Stimulated activated naive CD8-positive, alpha-beta T cell treated with anti-CD3 and anti-CD28 coated beads, Interleukin-15, Interleukin-2, amounts not matched to agents 100 ng/mL and 50 ng/mL, for 24 hours (primary cell): ENCODE measurements at regions not wholly inside any gene's neighbourhood (a gene's known extent, or its start where the extent isn't known, plus 50 kb on each side); places are given as distances from the start of the nearest gene placed in this dataset.

Experiments
- H3K27ac Mint-ChIP-seq: one replicate; pipeline ENCODE4 v1.8.0; 2021; ENCODE audit warnings: mild to moderate bottlenecking, mixed read lengths
- H3K27me3 Mint-ChIP-seq: one replicate; pipeline ENCODE4 v1.8.0; 2021; ENCODE audit warnings: mixed read lengths
- H3K36me3 Mint-ChIP-seq: one replicate; pipeline ENCODE4 v1.8.0; 2021; ENCODE audit warnings: low read depth, mixed read lengths
- H3K4me1 Mint-ChIP-seq: one replicate; pipeline ENCODE4 v1.8.0; 2021; ENCODE audit warnings: low read depth, mixed read lengths
- H3K4me3 Mint-ChIP-seq: one replicate; pipeline ENCODE4 v1.8.0; 2021; ENCODE audit warnings: mild to moderate bottlenecking, mixed read lengths
- H3K9me3 Mint-ChIP-seq: one replicate; pipeline ENCODE4 v1.8.0; 2021; ENCODE audit warnings: mixed read lengths

DNA sequence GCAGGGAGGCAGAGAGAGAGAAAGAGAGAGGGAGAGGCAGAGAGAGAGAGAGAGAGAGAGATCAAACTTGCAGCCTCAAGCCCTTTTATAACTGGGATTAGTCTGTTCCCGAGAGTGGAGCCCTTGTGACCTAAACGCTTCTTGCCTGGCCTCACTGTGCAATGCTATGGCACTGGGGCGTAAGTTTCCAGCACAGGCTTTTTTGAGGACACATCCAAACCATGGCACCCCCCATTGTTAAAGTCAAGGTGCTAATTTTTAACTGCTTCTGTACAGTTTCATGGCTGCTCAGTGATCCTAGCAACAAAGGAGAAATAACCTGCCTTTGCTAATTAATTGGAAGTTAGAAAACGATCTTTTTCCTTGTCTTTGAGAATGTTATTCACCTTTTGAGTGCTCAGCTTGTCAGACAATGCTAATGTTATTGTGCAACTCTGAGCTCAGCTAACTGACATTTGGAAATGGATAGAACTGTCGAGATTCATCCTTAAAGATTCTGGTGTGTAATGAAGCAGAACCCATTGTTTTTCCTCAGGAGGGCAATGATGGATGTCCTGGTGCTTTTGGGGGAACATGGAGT, 268.4 kb downstream of the GLRX3 start:
- H3K27me3 Mint-ChIP-seq: no peaks in the 10 kb centered on the region
- no peak overlapping the region for H3K27ac Mint-ChIP-seq
- H3K36me3 Mint-ChIP-seq: no peaks in the 10 kb centered on the region
- H3K9me3 Mint-ChIP-seq: no peaks in the 10 kb centered on the region
- no peak overlapping the region for H3K4me3 Mint-ChIP-seq
- no peaks in the 10 kb centered on the region for H3K4me1 Mint-ChIP-seq

DNA sequence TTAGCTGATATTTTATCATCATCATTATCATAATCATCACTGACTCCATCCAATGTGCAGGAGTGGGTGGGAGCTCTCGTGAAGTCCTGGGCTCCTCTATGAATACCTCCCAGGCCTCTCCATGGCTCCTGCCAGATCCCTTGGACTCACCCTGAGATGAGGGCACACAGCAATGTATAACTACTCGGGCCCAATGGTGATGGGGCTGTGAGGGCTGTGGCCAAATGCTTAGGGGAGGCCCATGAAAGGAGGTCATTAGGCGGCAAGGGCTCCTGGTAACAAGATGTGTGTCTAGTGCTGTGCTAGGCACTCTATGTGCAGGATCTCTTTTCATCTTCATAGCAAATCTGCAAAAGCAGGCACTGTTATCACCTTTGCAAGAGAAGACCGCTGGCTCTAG, 270.9 kb downstream of the GLRX3 start:
- Mint-ChIP-seq H3K4me1 (no peaks in the 10 kb centered on the region), H3K27me3 (no peaks in the 10 kb centered on the region), H3K27ac (no peak overlapping the region), H3K9me3 (no peaks in the 10 kb centered on the region), H3K4me3 (no peak overlapping the region), H3K36me3 (no peaks in the 10 kb centered on the region)

DNA sequence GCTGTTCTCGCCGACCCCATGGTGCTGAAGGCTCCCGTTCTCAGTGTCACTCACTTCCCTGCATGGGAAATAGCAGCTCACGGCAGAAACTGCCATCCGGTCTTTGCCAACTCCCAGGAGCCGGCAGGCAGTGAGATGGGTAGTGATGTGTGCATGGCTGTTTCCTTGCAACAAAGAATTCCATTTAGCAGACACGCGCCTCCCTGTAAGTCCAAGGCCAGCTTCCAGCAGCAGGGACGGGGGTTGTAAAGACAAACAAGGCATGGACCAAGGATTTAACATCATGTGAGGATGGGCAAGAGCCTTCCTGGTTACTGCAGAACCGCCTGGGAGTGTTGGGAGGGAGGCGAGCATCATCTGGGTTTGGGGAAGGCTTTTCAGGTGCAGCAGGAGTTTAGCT, 273.1 kb downstream of the GLRX3 start:
- H3K36me3 Mint-ChIP-seq: no peaks in the 10 kb centered on the region
- no peaks in the 10 kb centered on the region for H3K9me3 Mint-ChIP-seq
- no peaks in the 10 kb centered on the region for H3K4me1 Mint-ChIP-seq
- no peak overlapping the region for H3K27ac Mint-ChIP-seq
- H3K27me3 Mint-ChIP-seq: no peaks in the 10 kb centered on the region
- no peak overlapping the region for H3K4me3 Mint-ChIP-seq

DNA sequence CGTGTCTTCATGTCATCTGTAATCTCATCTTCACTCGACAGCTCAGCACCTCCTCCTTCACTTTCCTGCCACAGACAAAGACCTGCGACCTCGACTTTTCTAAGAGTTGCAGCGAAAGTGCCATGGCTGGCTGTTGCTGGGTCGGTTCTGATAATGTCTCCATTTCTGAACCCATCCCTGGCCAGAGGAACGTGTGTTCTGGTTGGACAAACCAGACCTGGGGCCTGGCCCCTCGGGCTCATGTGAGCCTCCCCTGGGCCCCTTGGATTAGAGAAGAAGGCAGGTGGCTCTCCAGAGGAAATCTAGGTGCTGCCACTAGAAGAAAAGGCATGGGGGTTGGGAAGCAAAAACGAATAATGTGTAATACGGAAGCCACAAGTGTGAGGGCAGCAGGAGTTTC, 273.7 kb downstream of the GLRX3 start:
- no peaks in the 10 kb centered on the region for H3K9me3 Mint-ChIP-seq
- H3K36me3 Mint-ChIP-seq: no peaks in the 10 kb centered on the region
- H3K27ac Mint-ChIP-seq: no peak overlapping the region
- H3K4me3 Mint-ChIP-seq: no peak overlapping the region
- H3K4me1 Mint-ChIP-seq: no peaks in the 10 kb centered on the region
- H3K27me3 Mint-ChIP-seq: no peaks in the 10 kb centered on the region

DNA sequence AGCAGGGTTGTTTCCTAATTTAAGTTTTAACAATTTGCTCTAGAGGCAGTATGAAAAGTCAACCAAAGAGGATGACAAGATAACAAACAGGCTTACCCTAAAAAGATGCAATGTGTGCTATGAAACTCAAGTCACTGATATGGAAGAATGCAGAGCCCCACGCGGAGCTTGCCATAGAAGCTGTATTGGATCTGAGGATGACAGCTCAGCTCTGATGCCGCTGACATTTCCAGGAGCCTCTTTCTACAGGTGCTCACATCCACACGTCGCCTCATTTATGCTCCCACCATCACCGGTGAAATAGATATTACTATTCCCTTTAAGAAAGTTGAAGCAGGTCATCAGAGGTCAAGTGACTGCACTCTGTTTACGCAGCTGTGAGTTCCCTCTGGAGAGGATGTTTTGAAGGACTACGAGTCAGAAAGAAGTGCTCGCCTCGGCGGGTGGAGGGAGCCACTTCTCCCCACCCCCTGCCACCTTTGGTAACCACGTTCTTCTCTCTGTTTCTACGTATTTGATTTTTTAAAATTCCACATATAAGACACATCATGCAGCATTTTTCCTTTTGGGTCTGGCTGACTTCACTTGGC, 275.4 kb downstream of the GLRX3 start:
- no peaks in the 10 kb centered on the region for H3K4me1 Mint-ChIP-seq
- H3K36me3 Mint-ChIP-seq: no peaks in the 10 kb centered on the region
- no peaks in the 10 kb centered on the region for H3K9me3 Mint-ChIP-seq
- H3K4me3 Mint-ChIP-seq: no peak overlapping the region
- H3K27me3 Mint-ChIP-seq: peaks cover 8% of the 10 kb centered on the region
- H3K27ac Mint-ChIP-seq: no peak overlapping the region

DNA sequence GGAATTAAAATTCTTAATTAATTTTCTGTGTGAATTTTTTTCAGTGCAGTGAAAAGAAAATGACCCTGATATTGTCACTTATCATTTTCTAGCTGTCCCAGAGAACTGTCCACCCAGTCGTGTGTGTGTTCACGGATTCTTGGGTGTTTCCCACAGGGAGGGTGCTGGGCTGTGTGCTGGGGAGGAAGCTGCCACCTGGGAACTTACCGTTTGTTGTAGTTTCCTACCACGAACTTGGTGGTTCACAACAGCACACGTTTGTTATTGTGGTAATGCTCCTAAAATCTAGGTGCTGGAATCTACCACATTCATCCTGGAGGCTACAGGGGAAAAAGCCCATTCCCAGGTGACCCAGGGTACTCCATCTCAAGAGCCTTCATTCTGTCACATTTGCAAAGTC, 276.1 kb downstream of the GLRX3 start:
- Mint-ChIP-seq H3K4me1 (no peaks in the 10 kb centered on the region), H3K36me3 (no peaks in the 10 kb centered on the region), H3K9me3 (no peaks in the 10 kb centered on the region), H3K4me3 (no peak overlapping the region), H3K27me3 (peaks cover 14% of the 10 kb centered on the region), H3K27ac (no peak overlapping the region)

DNA sequence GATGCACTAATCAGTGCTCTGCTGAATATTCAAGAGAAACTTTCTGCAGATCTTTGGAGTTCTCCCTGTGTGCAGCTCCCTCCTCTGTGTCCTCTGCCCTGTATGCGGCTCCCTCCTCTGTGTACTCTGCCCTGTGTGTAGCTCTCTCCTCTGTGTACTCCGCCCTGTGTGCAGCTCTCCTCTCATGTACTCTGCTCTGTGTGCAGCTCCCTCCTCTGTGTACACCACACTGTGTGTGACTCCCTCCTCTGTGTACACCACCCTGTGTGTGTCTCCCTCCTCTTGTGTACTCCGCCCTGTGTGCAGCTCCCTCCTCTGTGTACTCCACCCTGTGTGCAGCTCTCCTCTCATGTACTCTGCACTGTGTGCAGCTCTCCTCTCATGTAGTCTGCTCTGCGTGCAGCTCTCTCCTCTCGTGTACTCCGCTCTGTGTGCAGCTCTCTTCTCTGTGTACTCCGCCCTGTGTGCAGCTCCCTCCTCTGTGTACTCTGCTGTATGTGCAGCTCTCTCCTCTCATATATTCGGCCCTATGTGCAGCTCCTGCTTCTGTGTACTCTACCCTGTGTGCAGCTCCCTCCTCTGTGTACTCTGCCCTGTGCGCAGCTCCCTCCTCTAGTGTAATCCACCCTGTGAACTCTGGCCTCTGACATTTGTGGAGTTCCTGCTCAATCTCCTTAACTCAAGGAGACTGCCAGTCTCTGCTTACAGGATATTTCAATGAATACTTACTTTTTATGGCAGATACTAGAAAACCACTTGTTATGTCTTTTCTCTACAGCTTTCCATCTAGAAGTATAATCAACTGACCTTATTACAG, 280.4 kb downstream of the GLRX3 start:
- no peaks in the 10 kb centered on the region for H3K36me3 Mint-ChIP-seq

DNA sequence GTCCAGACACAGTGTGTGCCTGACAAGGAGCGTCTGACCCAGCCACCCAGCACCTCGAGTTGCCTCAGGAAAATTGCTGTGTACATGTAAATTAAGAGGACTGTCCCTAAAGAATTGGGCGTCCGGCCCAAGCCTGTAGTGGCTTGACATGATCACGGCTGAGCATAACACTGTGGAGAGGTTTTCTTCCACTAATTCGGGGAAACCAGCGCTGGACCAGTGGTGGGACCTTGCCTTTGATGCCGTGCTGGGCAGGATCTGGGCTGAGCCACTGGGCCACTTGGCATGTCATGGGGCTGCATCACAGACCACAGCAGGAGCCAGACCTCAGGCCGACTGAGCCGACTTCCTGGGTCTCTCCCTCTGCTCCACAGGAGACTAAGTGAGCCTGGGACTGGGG, 282.5 kb downstream of the GLRX3 start:
- H3K9me3 Mint-ChIP-seq: no peaks in the 10 kb centered on the region
- no peak overlapping the region for H3K27ac Mint-ChIP-seq
- no peaks in the 10 kb centered on the region for H3K4me1 Mint-ChIP-seq
- H3K36me3 Mint-ChIP-seq: no peaks in the 10 kb centered on the region
- H3K27me3 Mint-ChIP-seq: peaks cover 19% of the 10 kb centered on the region
- H3K4me3 Mint-ChIP-seq: no peak overlapping the region

More for the DNA sequence above, 280.4 kb downstream of the GLRX3 start:
- H3K9me3 Mint-ChIP-seq: no peaks in the 10 kb centered on the region
- no peaks in the 10 kb centered on the region for H3K4me1 Mint-ChIP-seq
- H3K4me3 Mint-ChIP-seq: no peak overlapping the region
- H3K27me3 Mint-ChIP-seq: peaks cover 17% of the 10 kb centered on the region
- no peak overlapping the region for H3K27ac Mint-ChIP-seq

DNA sequence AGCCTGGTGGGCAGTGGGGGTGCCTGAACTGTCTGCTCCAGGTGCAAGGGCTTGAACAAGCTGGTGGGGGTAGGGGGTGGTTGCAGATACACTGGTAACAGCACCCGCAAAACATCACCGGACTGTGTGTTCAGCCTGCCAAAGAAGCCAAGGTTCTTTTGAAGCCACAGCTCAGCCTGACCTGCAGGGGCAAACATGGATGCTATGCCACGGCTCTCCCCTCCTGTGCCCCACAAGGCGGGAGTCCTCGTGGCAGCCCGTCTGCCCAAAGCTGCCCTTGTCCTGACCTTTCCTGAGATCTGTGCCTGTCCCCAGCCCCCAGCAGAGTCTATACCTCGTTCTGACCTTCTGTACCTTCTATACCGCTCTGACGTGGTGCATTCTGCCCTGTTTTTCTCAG, 285.7 kb downstream of the GLRX3 start:
- Mint-ChIP-seq H3K36me3 (no peaks in the 10 kb centered on the region), H3K27ac (no peak overlapping the region), H3K4me1 (no peaks in the 10 kb centered on the region), H3K9me3 (no peaks in the 10 kb centered on the region), H3K27me3 (peaks cover 8% of the 10 kb centered on the region), H3K4me3 (no peak overlapping the region)

DNA sequence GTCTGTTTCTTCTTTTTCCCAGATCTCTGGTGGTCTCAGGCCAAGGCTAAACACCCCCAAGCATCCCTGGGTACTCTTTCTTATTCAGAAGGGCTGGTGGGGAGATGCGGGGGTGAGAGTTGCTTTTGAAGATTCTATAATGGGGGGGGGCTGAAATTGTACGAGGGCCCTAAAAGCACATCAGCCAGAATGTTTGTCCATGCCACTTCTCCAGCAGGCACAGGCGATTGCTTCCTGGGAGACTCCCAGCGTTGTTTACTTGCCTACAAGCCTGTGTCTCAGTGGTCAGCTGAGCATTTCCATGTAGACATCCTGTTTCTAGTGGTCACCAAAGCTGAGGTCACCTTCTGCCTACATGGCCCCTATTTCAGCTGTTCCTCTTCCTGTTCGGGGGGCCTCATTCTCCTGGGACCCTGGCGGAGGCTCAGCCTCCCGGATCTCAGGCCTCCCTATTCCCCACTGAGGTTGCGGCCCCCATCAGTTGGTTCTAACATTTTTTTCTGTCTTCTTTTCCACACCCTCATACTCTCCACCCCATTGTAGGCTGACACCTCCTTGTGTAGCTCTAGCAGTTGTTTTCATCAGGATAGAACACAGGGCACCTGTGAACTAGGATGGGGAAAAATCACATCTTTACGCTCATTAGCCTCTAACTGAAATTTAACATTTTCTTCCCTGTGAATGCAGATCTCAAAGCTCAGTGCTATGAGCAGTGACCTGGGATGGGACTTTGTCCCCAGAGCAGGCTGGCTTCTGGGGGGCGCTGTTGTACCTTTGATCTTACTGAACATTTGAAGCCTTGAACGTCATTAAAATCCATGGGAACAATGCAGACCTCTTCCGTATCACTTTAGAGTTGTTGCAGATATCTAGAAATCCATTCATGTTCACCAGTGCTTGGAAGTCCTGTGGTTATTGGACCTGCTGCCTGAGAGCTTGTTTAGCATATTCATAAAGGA, 286.5 kb downstream of the GLRX3 start:
- Mint-ChIP-seq H3K4me1 (no peaks in the 10 kb centered on the region), H3K4me3 (no peak overlapping the region), H3K27ac (no peak overlapping the region), H3K36me3 (no peaks in the 10 kb centered on the region), H3K27me3 (peaks cover 3% of the 10 kb centered on the region), H3K9me3 (no peaks in the 10 kb centered on the region)

DNA sequence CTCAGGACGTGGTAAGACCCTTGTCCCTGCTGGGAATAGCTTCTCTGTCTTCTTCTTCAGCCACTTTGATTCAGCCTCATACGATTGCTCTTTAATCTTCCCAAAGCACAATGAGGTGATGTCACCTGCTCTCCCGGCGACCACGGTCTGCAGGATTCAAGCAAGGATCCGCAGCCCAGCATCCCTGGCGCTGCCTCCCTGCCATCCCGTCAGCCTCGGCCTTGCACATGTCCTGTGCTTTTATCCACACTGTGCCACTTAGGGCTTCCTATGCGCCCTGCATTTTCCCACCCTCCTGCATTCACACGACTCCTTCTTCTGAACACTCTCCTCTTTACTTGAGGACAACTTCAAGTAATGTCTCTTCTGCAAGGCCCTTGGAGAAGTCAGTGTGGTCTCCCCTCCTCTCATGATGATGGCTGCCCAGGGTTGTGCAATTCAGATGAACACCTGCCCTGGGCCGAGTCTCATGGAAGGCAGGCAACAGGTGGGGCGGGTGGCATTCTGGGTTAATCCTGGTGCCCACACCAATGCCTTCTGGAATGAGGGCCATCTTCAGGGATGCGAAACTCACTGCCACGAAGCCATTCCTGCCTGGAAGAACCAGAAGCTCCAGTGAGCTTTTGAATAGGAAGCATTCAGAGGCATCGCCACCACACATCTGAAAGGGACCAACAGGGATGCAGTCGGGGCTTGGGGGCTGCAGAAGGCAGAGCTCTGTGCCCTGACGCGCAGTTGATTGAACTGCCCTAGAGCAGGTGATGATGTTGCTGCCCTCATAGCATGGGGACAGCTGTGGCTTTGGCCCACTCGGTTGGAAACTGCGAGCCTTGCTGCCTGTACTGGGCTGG, 287.5 kb downstream of the GLRX3 start:
- H3K9me3 Mint-ChIP-seq: no peaks in the 10 kb centered on the region
- no peaks in the 10 kb centered on the region for H3K4me1 Mint-ChIP-seq
- H3K27me3 Mint-ChIP-seq: peaks cover 3% of the 10 kb centered on the region
- no peaks in the 10 kb centered on the region for H3K36me3 Mint-ChIP-seq
- no peak overlapping the region for H3K4me3 Mint-ChIP-seq
- no peak overlapping the region for H3K27ac Mint-ChIP-seq

DNA sequence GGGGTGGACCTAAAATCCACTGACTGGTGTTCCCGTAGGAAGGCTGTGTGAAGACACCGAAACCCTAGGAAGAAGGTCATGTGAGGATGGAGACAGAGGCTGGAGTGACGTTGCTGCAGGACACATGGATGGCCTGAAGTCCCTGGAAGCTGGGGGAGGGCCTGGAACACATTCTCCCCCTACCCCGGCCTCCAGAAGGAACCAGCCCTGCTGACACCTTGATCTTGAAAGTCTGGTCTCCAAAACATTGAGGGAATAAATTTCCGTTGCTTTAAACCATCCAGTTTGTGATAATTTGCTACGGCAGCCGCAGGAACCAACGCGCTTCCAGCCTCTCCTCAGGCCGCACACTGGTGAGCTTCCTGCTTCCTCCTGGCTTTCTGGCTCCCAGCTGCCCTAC, 288.2 kb downstream of the GLRX3 start:
- no peaks in the 10 kb centered on the region for H3K36me3 Mint-ChIP-seq
- no peaks in the 10 kb centered on the region for H3K4me1 Mint-ChIP-seq
- H3K4me3 Mint-ChIP-seq: no peak overlapping the region
- H3K27ac Mint-ChIP-seq: no peak overlapping the region
- no peaks in the 10 kb centered on the region for H3K9me3 Mint-ChIP-seq
- H3K27me3 Mint-ChIP-seq: peaks cover 3% of the 10 kb centered on the region

DNA sequence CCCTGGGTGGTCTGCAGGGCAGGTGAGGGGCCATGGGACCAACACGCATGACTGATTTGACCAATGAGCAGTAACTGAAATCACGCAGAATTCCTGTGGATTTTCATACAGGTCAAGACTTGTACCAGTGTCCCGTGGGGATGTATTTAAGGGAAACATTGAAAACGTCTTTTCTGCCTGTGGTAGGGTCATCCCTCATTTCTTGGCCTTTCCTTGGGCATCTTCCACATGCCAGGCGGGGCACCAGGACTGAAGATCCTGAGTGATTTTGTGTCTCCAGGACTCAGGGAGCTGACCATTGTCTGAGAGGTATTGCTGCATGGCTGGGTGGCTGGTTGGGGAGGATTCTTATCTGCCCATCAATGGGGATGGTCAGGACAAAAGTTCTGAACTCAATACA, 289.0 kb downstream of the GLRX3 start:
- no peaks in the 10 kb centered on the region for H3K36me3 Mint-ChIP-seq
- no peak overlapping the region for H3K4me3 Mint-ChIP-seq
- H3K4me1 Mint-ChIP-seq: no peaks in the 10 kb centered on the region
- H3K27me3 Mint-ChIP-seq: peaks cover 3% of the 10 kb centered on the region
- no peaks in the 10 kb centered on the region for H3K9me3 Mint-ChIP-seq
- no peak overlapping the region for H3K27ac Mint-ChIP-seq

DNA sequence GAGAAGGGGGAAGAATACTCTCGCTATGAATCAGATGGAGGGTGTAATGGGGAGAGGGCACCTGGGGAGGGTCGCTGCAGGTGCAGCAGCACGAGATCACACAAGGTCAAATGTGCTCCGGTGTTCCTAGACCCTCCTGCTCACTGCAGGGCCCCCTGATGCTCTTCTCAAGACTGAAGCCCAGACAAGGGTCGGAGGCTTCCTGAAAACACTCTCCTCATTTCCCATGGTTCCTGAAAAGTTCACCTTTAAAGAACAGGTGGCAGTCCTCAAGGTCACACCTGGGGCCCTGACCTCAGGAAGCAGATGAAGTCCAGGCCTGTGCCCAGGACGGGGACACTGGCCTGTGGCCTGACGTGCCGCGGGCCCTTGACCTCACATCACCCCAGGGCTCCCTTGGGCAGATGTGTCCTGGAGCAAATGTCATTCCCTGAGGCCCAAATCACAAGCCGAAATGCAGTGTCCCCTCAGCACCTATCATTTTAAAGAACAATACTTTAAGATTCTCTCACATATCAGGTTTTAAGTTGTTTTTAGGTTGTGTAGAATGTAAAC, 289.8 kb downstream of the GLRX3 start:
- peaks cover 3% of the 10 kb centered on the region for H3K27me3 Mint-ChIP-seq
- H3K36me3 Mint-ChIP-seq: no peaks in the 10 kb centered on the region
- H3K27ac Mint-ChIP-seq: no peak overlapping the region
- H3K9me3 Mint-ChIP-seq: no peaks in the 10 kb centered on the region
- no peaks in the 10 kb centered on the region for H3K4me1 Mint-ChIP-seq
- no peak overlapping the region for H3K4me3 Mint-ChIP-seq
